SK-N-SH (cell line): ENCODE measurements at regions not wholly inside any gene's neighbourhood (a gene's known extent, or its start where the extent isn't known, plus 50 kb on each side); places are given as distances from the start of the nearest gene placed in this dataset.

ENCODE experiments used
- EP300 ChIP-seq, 2 experiments: IDR thresholded peaks; 2 replicates each; pipeline versions ENCODE4 v1.4.0 to v1.6.1; 2012; ENCODE audit warnings: borderline replicate concordance in 1 of 2, low read depth in 1 of 2, low read length in 1 of 2
- RAD21 ChIP-seq: IDR thresholded peaks from 2 replicates; pipeline ENCODE4 v1.6.1; 2012; ENCODE audit warnings: mild to moderate bottlenecking, low read length
- TEAD4 ChIP-seq: IDR thresholded peaks from 2 replicates; pipeline ENCODE4 v1.4.0; 2012; ENCODE audit warnings: mild to moderate bottlenecking, borderline replicate concordance; ENCODE audit not compliant: insufficient read depth
- TF ChIP-seq, protein P1 (sequence below): fragments of 200-600 bp; sonication (generic); IDR thresholded peaks from 2 replicates; pipeline ENCODE4 v1.6.1; 2017; ENCODE audit warnings: antibody characterized with exemption, mild to moderate bottlenecking, moderate library complexity

DNA sequence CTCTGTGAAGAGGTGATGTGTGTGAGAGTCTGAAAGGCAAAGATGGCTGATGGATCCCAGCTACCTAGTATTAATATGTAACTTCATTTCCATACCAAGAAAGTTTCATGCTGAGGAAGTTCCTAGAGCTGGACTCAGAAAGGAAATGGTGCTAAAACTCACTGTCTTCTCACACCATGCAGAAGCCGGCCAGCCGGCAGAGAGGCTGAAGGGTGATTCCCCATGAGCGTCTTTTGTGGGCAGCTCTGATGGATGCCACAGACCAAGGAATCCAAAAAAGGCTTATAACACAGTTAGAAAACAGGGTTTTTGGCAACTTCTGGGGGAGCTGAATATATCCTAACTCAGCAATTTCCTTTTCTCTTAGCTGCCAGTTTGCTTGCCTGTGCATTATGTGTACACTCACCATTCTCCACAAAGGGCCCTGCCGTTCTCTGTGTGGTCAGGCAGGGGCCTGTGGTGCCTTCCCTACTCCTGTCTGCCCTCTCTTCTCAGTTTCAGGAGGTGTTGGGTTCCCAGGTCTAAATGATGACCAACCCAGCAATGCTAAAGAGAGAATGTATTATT is 289.4 kb downstream of the MTX2 start:
- no peak for TF ChIP-seq EP300 (IDR thresholded peaks at IDR 0.05; ENCODE audit: borderline replicate concordance in 1 of 2, low read depth in 1 of 2, low read length in 1 of 2)
- no peak for TF ChIP-seq RAD21
- TF ChIP-seq TEAD4 = no peak
- TF ChIP-seq, protein P1, sequence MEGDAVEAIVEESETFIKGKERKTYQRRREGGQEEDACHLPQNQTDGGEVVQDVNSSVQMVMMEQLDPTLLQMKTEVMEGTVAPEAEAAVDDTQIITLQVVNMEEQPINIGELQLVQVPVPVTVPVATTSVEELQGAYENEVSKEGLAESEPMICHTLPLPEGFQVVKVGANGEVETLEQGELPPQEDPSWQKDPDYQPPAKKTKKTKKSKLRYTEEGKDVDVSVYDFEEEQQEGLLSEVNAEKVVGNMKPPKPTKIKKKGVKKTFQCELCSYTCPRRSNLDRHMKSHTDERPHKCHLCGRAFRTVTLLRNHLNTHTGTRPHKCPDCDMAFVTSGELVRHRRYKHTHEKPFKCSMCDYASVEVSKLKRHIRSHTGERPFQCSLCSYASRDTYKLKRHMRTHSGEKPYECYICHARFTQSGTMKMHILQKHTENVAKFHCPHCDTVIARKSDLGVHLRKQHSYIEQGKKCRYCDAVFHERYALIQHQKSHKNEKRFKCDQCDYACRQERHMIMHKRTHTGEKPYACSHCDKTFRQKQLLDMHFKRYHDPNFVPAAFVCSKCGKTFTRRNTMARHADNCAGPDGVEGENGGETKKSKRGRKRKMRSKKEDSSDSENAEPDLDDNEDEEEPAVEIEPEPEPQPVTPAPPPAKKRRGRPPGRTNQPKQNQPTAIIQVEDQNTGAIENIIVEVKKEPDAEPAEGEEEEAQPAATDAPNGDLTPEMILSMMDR = no peak
